ENCODE measurements at regions not wholly inside any gene's neighbourhood (a gene's known extent, or its start where the extent isn't known, plus 50 kb on each side); places are given as distances from the start of the nearest gene placed in this dataset.
"Not testable (repeated sequence)": the region's sequence is repeated elsewhere in the genome, so short reads cannot be mapped to it uniquely, and the experiment has no call there.

- TF ChIP-seq, protein P1, sequence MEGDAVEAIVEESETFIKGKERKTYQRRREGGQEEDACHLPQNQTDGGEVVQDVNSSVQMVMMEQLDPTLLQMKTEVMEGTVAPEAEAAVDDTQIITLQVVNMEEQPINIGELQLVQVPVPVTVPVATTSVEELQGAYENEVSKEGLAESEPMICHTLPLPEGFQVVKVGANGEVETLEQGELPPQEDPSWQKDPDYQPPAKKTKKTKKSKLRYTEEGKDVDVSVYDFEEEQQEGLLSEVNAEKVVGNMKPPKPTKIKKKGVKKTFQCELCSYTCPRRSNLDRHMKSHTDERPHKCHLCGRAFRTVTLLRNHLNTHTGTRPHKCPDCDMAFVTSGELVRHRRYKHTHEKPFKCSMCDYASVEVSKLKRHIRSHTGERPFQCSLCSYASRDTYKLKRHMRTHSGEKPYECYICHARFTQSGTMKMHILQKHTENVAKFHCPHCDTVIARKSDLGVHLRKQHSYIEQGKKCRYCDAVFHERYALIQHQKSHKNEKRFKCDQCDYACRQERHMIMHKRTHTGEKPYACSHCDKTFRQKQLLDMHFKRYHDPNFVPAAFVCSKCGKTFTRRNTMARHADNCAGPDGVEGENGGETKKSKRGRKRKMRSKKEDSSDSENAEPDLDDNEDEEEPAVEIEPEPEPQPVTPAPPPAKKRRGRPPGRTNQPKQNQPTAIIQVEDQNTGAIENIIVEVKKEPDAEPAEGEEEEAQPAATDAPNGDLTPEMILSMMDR (IDR thresholded peaks at IDR 0.05): no peak
- Histone ChIP-seq H3K27ac (no peak overlapping the region), H3K27me3 (no peaks in the 10 kb centered on the region), H3K4me3 (no peak overlapping the region), H3K9me3 (peaks cover 0 to 4% of the 10 kb centered on the region in 2 donors), H3K36me3 (no peaks in the 10 kb centered on the region), H3K4me1 (no peaks in the 10 kb centered on the region)
- intact Hi-C loops (cut with DNase I): no loop called here
- DNase-seq: no peak
- ATAC-seq: no peak
These were observed 82.1 kb upstream of the SIPA1L2 start for GRCh38 chr1:232711996-232712395.

DNA sequence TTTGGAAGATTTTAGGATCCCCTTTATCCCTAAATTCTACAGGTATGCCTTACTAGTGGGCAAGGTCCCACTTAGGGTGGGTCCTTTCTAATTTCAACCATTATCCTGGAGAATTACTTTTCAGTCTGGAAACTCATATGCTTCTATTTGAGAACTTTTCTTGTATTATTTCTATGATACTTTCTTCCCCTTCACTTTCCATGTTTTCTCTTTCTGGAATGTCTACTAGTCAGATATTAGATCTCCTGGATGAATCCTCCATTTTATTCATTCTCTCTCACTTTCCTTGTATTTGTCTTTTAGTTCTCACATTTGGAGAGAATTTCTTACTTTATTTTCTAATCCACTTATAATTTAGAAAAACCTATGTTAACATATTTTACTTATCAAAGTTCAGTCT lies 83.9 kb upstream of the SIPA1L2 start:
- no peaks in the 10 kb centered on the region for H3K27me3 ChIP-seq
- intact Hi-C loops (cut with DNase I): no loop called here
- TF ChIP-seq, protein P1 (IDR thresholded peaks at IDR 0.05): no peak
- DNase-seq: no peak
- no peak overlapping the region for H3K27ac ChIP-seq
- H3K36me3 ChIP-seq: no peaks in the 10 kb centered on the region
- ATAC-seq: no peak
- H3K9me3 ChIP-seq: peaks cover 0 to 4% of the 10 kb centered on the region in 2 donors
- H3K4me1 ChIP-seq: no peaks in the 10 kb centered on the region
- H3K4me3 ChIP-seq: no peak overlapping the region

- Histone ChIP-seq H3K9me3 (peaks cover 0 to 4% of the 10 kb centered on the region in 2 donors), H3K27ac (no peak overlapping the region), H3K4me1 (peaks cover 0 to 4% of the 10 kb centered on the region in 2 donors), H3K27me3 (no peaks in the 10 kb centered on the region), H3K4me3 (no peak overlapping the region), H3K36me3 (no peaks in the 10 kb centered on the region)
- TF ChIP-seq, protein P1 (IDR thresholded peaks at IDR 0.05): no peak
- no peak for ATAC-seq
- intact Hi-C loops (cut with DNase I): no loop called here
- no peak for DNase-seq
These were observed 85.2 kb upstream of the SIPA1L2 start for GRCh38 chr1:232715154-232715553.

GRCh38 chr1:232717911-232718310 lies 87.3 kb upstream of the MAP10 start:
- not testable (repeated sequence) for H3K4me1 ChIP-seq, H3K9me3 ChIP-seq, H3K4me3 ChIP-seq

GRCh38 chr1:232718928-232719927 lies 86.0 kb upstream of the MAP10 start:
- ATAC-seq: no peak
- TF ChIP-seq, protein P1 (IDR thresholded peaks at IDR 0.05): no peak
- intact Hi-C loops (cut with DNase I): no loop called here

More at GRCh38 chr1:232717911-232718310, 87.3 kb upstream of the MAP10 start:
- H3K27me3 ChIP-seq; DNase-seq; H3K36me3 ChIP-seq; intact Hi-C loops (cut with DNase I); H3K27ac ChIP-seq; ATAC-seq: not testable (repeated sequence)

More at GRCh38 chr1:232718928-232719927, 86.0 kb upstream of the MAP10 start:
- DNase-seq: no peak
- Histone ChIP-seq H3K27me3 (no peaks in the 10 kb centered on the region), H3K4me3 (no peak overlapping the region), H3K36me3 (no peaks in the 10 kb centered on the region), H3K27ac (no peak overlapping the region), H3K9me3 (no peaks in the 10 kb centered on the region), H3K4me1 (peaks cover 0 to 6% of the 10 kb centered on the region in 2 donors)
